ENCODE measurements at regions not wholly inside any gene's neighbourhood (a gene's known extent, or its start where the extent isn't known, plus 50 kb on each side); places are given as distances from the start of the nearest gene placed in this dataset.

GRCh38 chr1:234745276-234745675, 135.3 kb upstream of the IRF2BP2 start:
- DNase-seq (ENCODE audit: low spot score) (no peak), ATAC-seq (ENCODE audit: low read depth) (no peak)
- H3K36me3 ChIP-seq (ENCODE audit: low read depth) = no peaks in the 10 kb centered on the region
- H3K27ac ChIP-seq (ENCODE audit: poor library complexity, severe bottlenecking) = no peak overlapping the region
- H3K9me3 ChIP-seq (ENCODE audit: severe bottlenecking) = no peaks in the 10 kb centered on the region
- H3K4me1 ChIP-seq (ENCODE audit: insufficient read depth, poor library complexity, severe bottlenecking) = peaks cover 17% of the 10 kb centered on the region
- H3K27me3 ChIP-seq (ENCODE audit: insufficient read depth, poor library complexity, severe bottlenecking) = no peaks in the 10 kb centered on the region
- TF ChIP-seq CTCF (IDR thresholded peaks at IDR 0.05; ENCODE audit: poor library complexity, severe bottlenecking) = no peak
- H3K4me3 ChIP-seq (ENCODE audit: severe bottlenecking) = no peak overlapping the region

- no peak for ATAC-seq (ENCODE audit: low read depth)
- Histone ChIP-seq H3K36me3 (ENCODE audit: low read depth) (no peaks in the 10 kb centered on the region), H3K27ac (ENCODE audit: poor library complexity, severe bottlenecking) (no peak overlapping the region), H3K4me3 (ENCODE audit: severe bottlenecking) (no peak overlapping the region), H3K4me1 (ENCODE audit: insufficient read depth, poor library complexity, severe bottlenecking) (peaks cover 17% of the 10 kb centered on the region), H3K9me3 (ENCODE audit: severe bottlenecking) (no peaks in the 10 kb centered on the region), H3K27me3 (ENCODE audit: insufficient read depth, poor library complexity, severe bottlenecking) (no peaks in the 10 kb centered on the region)
- no peak for DNase-seq (ENCODE audit: low spot score)
- TF ChIP-seq CTCF (IDR thresholded peaks at IDR 0.05; ENCODE audit: poor library complexity, severe bottlenecking) = no peak
These were observed 134.0 kb upstream of the IRF2BP2 start for GRCh38 chr1:234743791-234744611.

GRCh38 chr1:234742622-234743021, 132.6 kb upstream of the IRF2BP2 start:
- Histone ChIP-seq H3K4me1 (ENCODE audit: insufficient read depth, poor library complexity, severe bottlenecking) (peaks cover 17% of the 10 kb centered on the region), H3K9me3 (ENCODE audit: severe bottlenecking) (no peaks in the 10 kb centered on the region)
- ATAC-seq (ENCODE audit: low read depth) = no peak

GRCh38 chr1:234737967-234738314, 128.0 kb upstream of the IRF2BP2 start:
- no peak for TF ChIP-seq CTCF (IDR thresholded peaks at IDR 0.05; ENCODE audit: poor library complexity, severe bottlenecking)
- Histone ChIP-seq H3K4me1 (ENCODE audit: insufficient read depth, poor library complexity, severe bottlenecking) (no peaks in the 10 kb centered on the region), H3K27ac (ENCODE audit: poor library complexity, severe bottlenecking) (no peak overlapping the region), H3K4me3 (ENCODE audit: severe bottlenecking) (no peak overlapping the region), H3K27me3 (ENCODE audit: insufficient read depth, poor library complexity, severe bottlenecking) (no peaks in the 10 kb centered on the region), H3K36me3 (ENCODE audit: low read depth) (no peaks in the 10 kb centered on the region), H3K9me3 (ENCODE audit: severe bottlenecking) (no peaks in the 10 kb centered on the region)
- no peak for DNase-seq (ENCODE audit: low spot score)
- ATAC-seq (ENCODE audit: low read depth) = no peak

More at GRCh38 chr1:234742622-234743021, 132.6 kb upstream of the IRF2BP2 start:
- TF ChIP-seq CTCF (IDR thresholded peaks at IDR 0.05; ENCODE audit: poor library complexity, severe bottlenecking) = no peak
- no peak overlapping the region for H3K27ac ChIP-seq (ENCODE audit: poor library complexity, severe bottlenecking)
- H3K4me3 ChIP-seq (ENCODE audit: severe bottlenecking) = no peak overlapping the region
- H3K27me3 ChIP-seq (ENCODE audit: insufficient read depth, poor library complexity, severe bottlenecking) = no peaks in the 10 kb centered on the region
- no peaks in the 10 kb centered on the region for H3K36me3 ChIP-seq (ENCODE audit: low read depth)
- no peak for DNase-seq (ENCODE audit: low spot score)

GRCh38 chr1:234735916-234736315, 125.9 kb upstream of the IRF2BP2 start:
- Histone ChIP-seq H3K36me3 (ENCODE audit: low read depth) (no peaks in the 10 kb centered on the region), H3K9me3 (ENCODE audit: severe bottlenecking) (no peaks in the 10 kb centered on the region), H3K27me3 (ENCODE audit: insufficient read depth, poor library complexity, severe bottlenecking) (no peaks in the 10 kb centered on the region), H3K4me3 (ENCODE audit: severe bottlenecking) (no peak overlapping the region), H3K27ac (ENCODE audit: poor library complexity, severe bottlenecking) (no peak overlapping the region), H3K4me1 (ENCODE audit: insufficient read depth, poor library complexity, severe bottlenecking) (peaks cover 12% of the 10 kb centered on the region)
- ATAC-seq (ENCODE audit: low read depth) (no peak), DNase-seq (ENCODE audit: low spot score) (no peak)
- TF ChIP-seq CTCF (IDR thresholded peaks at IDR 0.05; ENCODE audit: poor library complexity, severe bottlenecking) = no peak
